Panc1 (cell line): ENCODE measurements at regions not wholly inside any gene's neighbourhood (a gene's known extent, or its start where the extent isn't known, plus 50 kb on each side); places are given as distances from the start of the nearest gene placed in this dataset.

ENCODE experiments used
- POLR2AphosphoS5 ChIP-seq: IDR thresholded peaks from 2 replicates; pipeline ENCODE4 v1.6.1; 2012; ENCODE audit warnings: mild to moderate bottlenecking, low read depth, low read length, moderate library complexity
- TCF7L2 ChIP-seq: IDR thresholded peaks from 2 replicates; pipeline ENCODE4 v1.6.1; 2011; ENCODE audit warnings: mild to moderate bottlenecking, low read depth, low read length, inconsistent platforms
- TF ChIP-seq, protein P1 (sequence below): fragments of 450-650 bp; IDR thresholded peaks from 2 replicates; pipeline ENCODE4 v1.5.1; 2017; ENCODE audit warnings: mild to moderate bottlenecking
- TF ChIP-seq, protein P2 (sequence below), 2 experiments: IDR thresholded peaks; 2 replicates each; pipeline ENCODE4 v1.6.1; 2011 to 2012; ENCODE audit warnings: low read depth in 2 of 2, control low read depth in 1 of 2, low read length in 1 of 2, mild to moderate bottlenecking in 1 of 2, moderate library complexity in 1 of 2; ENCODE audit not compliant: insufficient read depth in 1 of 2

DNA sequence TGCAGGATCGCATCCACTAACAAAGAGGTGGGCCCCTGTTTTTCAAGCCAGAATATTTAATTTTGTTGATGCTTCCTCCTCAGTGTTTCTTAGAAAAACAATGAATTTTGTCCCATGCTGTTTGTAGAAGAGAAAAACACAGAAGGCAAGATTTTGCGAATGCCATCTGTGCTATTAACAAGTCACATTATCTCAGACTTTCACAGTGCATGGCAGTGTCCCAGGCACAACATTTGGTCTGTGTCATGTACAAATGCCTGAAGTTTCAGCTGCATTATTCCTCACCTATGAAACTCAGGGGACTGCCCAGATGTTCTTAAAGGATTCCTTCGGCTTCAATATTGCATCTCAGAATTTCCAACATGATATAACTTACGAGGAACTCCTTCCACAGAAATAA, 99.6 kb upstream of the ZC3H11B start:
- TF ChIP-seq POLR2AphosphoS5 (no peak), TCF7L2 (no peak)
- TF ChIP-seq, protein P1, sequence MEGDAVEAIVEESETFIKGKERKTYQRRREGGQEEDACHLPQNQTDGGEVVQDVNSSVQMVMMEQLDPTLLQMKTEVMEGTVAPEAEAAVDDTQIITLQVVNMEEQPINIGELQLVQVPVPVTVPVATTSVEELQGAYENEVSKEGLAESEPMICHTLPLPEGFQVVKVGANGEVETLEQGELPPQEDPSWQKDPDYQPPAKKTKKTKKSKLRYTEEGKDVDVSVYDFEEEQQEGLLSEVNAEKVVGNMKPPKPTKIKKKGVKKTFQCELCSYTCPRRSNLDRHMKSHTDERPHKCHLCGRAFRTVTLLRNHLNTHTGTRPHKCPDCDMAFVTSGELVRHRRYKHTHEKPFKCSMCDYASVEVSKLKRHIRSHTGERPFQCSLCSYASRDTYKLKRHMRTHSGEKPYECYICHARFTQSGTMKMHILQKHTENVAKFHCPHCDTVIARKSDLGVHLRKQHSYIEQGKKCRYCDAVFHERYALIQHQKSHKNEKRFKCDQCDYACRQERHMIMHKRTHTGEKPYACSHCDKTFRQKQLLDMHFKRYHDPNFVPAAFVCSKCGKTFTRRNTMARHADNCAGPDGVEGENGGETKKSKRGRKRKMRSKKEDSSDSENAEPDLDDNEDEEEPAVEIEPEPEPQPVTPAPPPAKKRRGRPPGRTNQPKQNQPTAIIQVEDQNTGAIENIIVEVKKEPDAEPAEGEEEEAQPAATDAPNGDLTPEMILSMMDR, result no peak
- TF ChIP-seq, protein P2, sequence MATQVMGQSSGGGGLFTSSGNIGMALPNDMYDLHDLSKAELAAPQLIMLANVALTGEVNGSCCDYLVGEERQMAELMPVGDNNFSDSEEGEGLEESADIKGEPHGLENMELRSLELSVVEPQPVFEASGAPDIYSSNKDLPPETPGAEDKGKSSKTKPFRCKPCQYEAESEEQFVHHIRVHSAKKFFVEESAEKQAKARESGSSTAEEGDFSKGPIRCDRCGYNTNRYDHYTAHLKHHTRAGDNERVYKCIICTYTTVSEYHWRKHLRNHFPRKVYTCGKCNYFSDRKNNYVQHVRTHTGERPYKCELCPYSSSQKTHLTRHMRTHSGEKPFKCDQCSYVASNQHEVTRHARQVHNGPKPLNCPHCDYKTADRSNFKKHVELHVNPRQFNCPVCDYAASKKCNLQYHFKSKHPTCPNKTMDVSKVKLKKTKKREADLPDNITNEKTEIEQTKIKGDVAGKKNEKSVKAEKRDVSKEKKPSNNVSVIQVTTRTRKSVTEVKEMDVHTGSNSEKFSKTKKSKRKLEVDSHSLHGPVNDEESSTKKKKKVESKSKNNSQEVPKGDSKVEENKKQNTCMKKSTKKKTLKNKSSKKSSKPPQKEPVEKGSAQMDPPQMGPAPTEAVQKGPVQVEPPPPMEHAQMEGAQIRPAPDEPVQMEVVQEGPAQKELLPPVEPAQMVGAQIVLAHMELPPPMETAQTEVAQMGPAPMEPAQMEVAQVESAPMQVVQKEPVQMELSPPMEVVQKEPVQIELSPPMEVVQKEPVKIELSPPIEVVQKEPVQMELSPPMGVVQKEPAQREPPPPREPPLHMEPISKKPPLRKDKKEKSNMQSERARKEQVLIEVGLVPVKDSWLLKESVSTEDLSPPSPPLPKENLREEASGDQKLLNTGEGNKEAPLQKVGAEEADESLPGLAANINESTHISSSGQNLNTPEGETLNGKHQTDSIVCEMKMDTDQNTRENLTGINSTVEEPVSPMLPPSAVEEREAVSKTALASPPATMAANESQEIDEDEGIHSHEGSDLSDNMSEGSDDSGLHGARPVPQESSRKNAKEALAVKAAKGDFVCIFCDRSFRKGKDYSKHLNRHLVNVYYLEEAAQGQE (IDR thresholded peaks at IDR 0.05; ENCODE audit: insufficient read depth in 1 of 2, low read depth in 2 of 2, low read length in 1 of 2), result no peak
